GM12878 (cell line): ENCODE measurements at regions not wholly inside any gene's neighbourhood (a gene's known extent, or its start where the extent isn't known, plus 50 kb on each side); places are given as distances from the start of the nearest gene placed in this dataset.

Source experiments
- ATAC-seq: fragments of 200-7000 bp; cut with Tn5 transposase; 3 replicates; pipeline ENCODE4 v1.9.1; 2020; ENCODE audit warnings: mild to moderate bottlenecking, moderate library complexity
- BruUV-seq: library from RNA; stranded (reverse); fragments of 400-500 nt; replicated peaks from 2 replicates; lab custom pipeline; 2021; lab: Mats Ljungman, UMichigan
- CTCF ChIA-PET: fragments of 300-600 bp; sonication (Branson Sonifier 250); formaldehyde crosslinking; extraction: SDS; loops from one replicate; lab custom pipeline; 2021; ENCODE audit warnings: inconsistent platforms; lab: Yijun Ruan, JAX
- POLR2A ChIA-PET: fragments of 350-600 bp; formaldehyde crosslinking; extraction: SDS; loops from one replicate; lab custom pipeline; 2021; ENCODE audit warnings: inconsistent platforms; lab: Charles Lee
- RAD21 ChIA-PET: fragments of 300-600 bp; sonication (Branson Sonifier 250); formaldehyde crosslinking; loops from one replicate; lab custom pipeline; 2023; ENCODE audit warnings: antibody characterized with exemption; ENCODE audit not compliant: unreplicated experiment; lab: Charles Lee
- SMC1A ChIA-PET: fragments of 300-600 bp; sonication (Branson Sonifier 250); formaldehyde crosslinking; loops from one replicate; lab custom pipeline; 2023; ENCODE audit not compliant: unreplicated experiment, uncharacterized antibody; lab: Charles Lee
- DNase-seq: peaks from one replicate; pipeline ENCODE4 v3.0.0-alpha.2; 2011; ENCODE audit warnings: low read depth, low spot score
- FAIRE-seq: peaks from 3 replicates; lab custom pipeline; 2011; peaks lifted over from hg19 to GRCh38; lab: Jason Lieb, UNC
- H2AFZ ChIP-seq: 2 replicates; pipeline ENCODE4 v1.6.0; 2011; ENCODE audit warnings: low read depth, low read length, control low read depth; ENCODE audit not compliant: control insufficient read depth
- H3K27ac ChIP-seq: 2 replicates; pipeline ENCODE4 v1.5.1; 2011; ENCODE audit warnings: control low read depth; ENCODE audit not compliant: control insufficient read depth, insufficient read depth
- H3K27me3 ChIP-seq, 2 experiments: replicated peaks in 1 of 2; 2 replicates each; pipeline versions ENCODE4 v1.6.0 to v1.6.1; 2011; ENCODE audit warnings: low read length in 1 of 2; ENCODE audit not compliant: control insufficient read depth in 2 of 2, insufficient read depth in 2 of 2
- H3K36me3 ChIP-seq, 2 experiments: 2 replicates each; pipeline ENCODE4 v1.5.1; 2011; ENCODE audit warnings: low read length in 1 of 2; ENCODE audit not compliant: control insufficient read depth in 2 of 2, insufficient read depth in 2 of 2
- H3K4me1 ChIP-seq: 2 replicates; pipeline ENCODE4 v1.6.1; 2011; ENCODE audit warnings: mild to moderate bottlenecking, low read length, moderate library complexity, mixed read lengths; ENCODE audit not compliant: control insufficient read depth, insufficient read depth
- H3K4me2 ChIP-seq: 2 replicates; pipeline ENCODE4 v1.6.0; 2011; ENCODE audit warnings: control low read depth; ENCODE audit not compliant: control insufficient read depth, insufficient read depth
- H3K4me3 ChIP-seq: fragments of 200-600 bp; sonication (generic); 2 replicates; pipeline ENCODE4 v1.5.1; 2016
- H3K79me2 ChIP-seq: 2 replicates; pipeline ENCODE4 v1.6.0; 2011; ENCODE audit warnings: low read length; ENCODE audit not compliant: control insufficient read depth, insufficient read depth
- H3K9ac ChIP-seq: 2 replicates; pipeline ENCODE4 v1.8.0; 2011; ENCODE audit warnings: low read length, control low read depth, mixed read lengths; ENCODE audit not compliant: control insufficient read depth, insufficient read depth
- H3K9me3 ChIP-seq: replicated peaks from 3 replicates; pipeline ENCODE4 v1.5.1; 2011; ENCODE audit warnings: mild to moderate bottlenecking, low read length; ENCODE audit not compliant: control insufficient read depth, insufficient read depth
- H4K20me1 ChIP-seq: 2 replicates; pipeline ENCODE4 v1.6.0; 2011; ENCODE audit not compliant: control insufficient read depth, insufficient read depth
- BMI1 ChIP-seq: fragments of 450-650 bp; IDR thresholded peaks from 2 replicates; pipeline ENCODE4 v1.6.1; 2016; ENCODE audit warnings: mild to moderate bottlenecking, moderate library complexity, borderline replicate concordance
- CEBPZ ChIP-seq: fragments of 150-350 bp; IDR thresholded peaks from 2 replicates; pipeline ENCODE4 v1.6.1; 2016; ENCODE audit warnings: low read depth, low read length
- IKZF1 ChIP-seq: fragments of 450-650 bp; conservative IDR thresholded peaks from 2 replicates; pipeline ENCODE4 v1.6.1; 2017; ENCODE audit warnings: antibody characterized with exemption, mild to moderate bottlenecking
- JUNB ChIP-seq: IDR thresholded peaks from 2 replicates; pipeline ENCODE4 v1.6.1; 2016; ENCODE audit warnings: antibody characterized with exemption, mild to moderate bottlenecking
- NR2C2 ChIP-seq: IDR thresholded peaks from 2 replicates; pipeline ENCODE4 v1.6.1; 2011; ENCODE audit warnings: borderline replicate concordance, low read depth; ENCODE audit not compliant: control insufficient read depth, insufficient read length
- PML ChIP-seq: IDR thresholded peaks from 2 replicates; pipeline ENCODE4 v1.6.1; 2012; ENCODE audit warnings: low read length, inconsistent platforms
- POLR2AphosphoS5 ChIP-seq: IDR thresholded peaks from 2 replicates; pipeline ENCODE4 v1.6.1; 2011; ENCODE audit warnings: mild to moderate bottlenecking, low read length, inconsistent platforms
- ZNF384 ChIP-seq: IDR thresholded peaks from 2 replicates; pipeline ENCODE4 v1.6.1; 2012; ENCODE audit warnings: low read depth, mild to moderate bottlenecking, low read length, improper control_type of control experiment, borderline replicate concordance
- ZNF592 ChIP-seq: fragments of 450-650 bp; IDR thresholded peaks from 2 replicates; pipeline ENCODE4 v1.6.1; 2017; ENCODE audit warnings: mild to moderate bottlenecking, moderate library complexity
- WGBS: methylation state at CpG from one replicate; pipeline ENCODE4 v1.1.6; 2016; ENCODE audit warnings: low lambda C conversion rate; ENCODE audit not compliant: insufficient replicate concordance, insufficient coverage; ENCODE audit errors: missing lambda C conversion rate; 5-methylcytosine and 5-hydroxymethylcytosine counted together
- in situ Hi-C: fragments of 300-500 bp; cut with MboI; formaldehyde crosslinking; loops from 9 replicates; pipeline ENCODE4 v1.14.3; 2018; ENCODE audit warnings: mixed read lengths
- intact Hi-C: fragments of 100-400 bp; cut with micrococcal nuclease; formaldehyde crosslinking; loops from one replicate; pipeline ENCODE4 v1.14.2; 2022; ENCODE audit not compliant: unreplicated experiment

GRCh38 chr9:26311463-26311995 lies 581.1 kb downstream of the CAAP1 start:
- Histone ChIP-seq H3K27ac (no peak overlapping the region), H3K9me3 (no peaks in the 10 kb centered on the region), H3K9ac (no peak overlapping the region), H2AFZ (no peak overlapping the region), H3K4me3 (no peak overlapping the region), H3K79me2 (no peaks in the 10 kb centered on the region), H3K4me1 (no peaks in the 10 kb centered on the region), H3K36me3 (no peaks in the 10 kb centered on the region), H4K20me1 (no peaks in the 10 kb centered on the region), H3K27me3 (no peaks in the 10 kb centered on the region), H3K4me2 (no peak overlapping the region)
- POLR2A ChIA-PET, result no interaction called here
- no TSS peak for BruUV-seq
- SMC1A ChIA-PET, result no interaction called here
- WGBS, result 3% methylated on average over 2 of the region's 2 CpGs
- CTCF ChIA-PET, result no interaction called here
- in situ Hi-C loops, result no loop called here
- no peak for ATAC-seq
- no peak for FAIRE-seq
- no peak for DNase-seq
- TF ChIP-seq JUNB, result no peak
- TF ChIP-seq ZNF384, result no peak
- TF ChIP-seq IKZF1, result no peak
- RAD21 ChIA-PET, result no interaction called here
- intact Hi-C loops, result no loop called here

- in situ Hi-C loops (no loop called here), intact Hi-C loops (no loop called here)
- ATAC-seq (no peak), FAIRE-seq (no peak), DNase-seq (no peak)
- ChIA-PET POLR2A (no interaction called here), SMC1A (no interaction called here), CTCF (no interaction called here), RAD21 (no interaction called here)
- H3K79me2 ChIP-seq, result no peaks in the 10 kb centered on the region
- no peak overlapping the region for H3K9ac ChIP-seq
- BruUV-seq, result no TSS peak
- no peak overlapping the region for H2AFZ ChIP-seq
- no peaks in the 10 kb centered on the region for H3K36me3 ChIP-seq
- no peak overlapping the region for H3K4me2 ChIP-seq
- no peaks in the 10 kb centered on the region for H3K9me3 ChIP-seq
- no peaks in the 10 kb centered on the region for H4K20me1 ChIP-seq
- H3K27ac ChIP-seq, result no peak overlapping the region
- H3K4me1 ChIP-seq, result no peaks in the 10 kb centered on the region
- H3K4me3 ChIP-seq, result no peak overlapping the region
- WGBS, result 21% methylated on average over 3 of the region's 3 CpGs
- H3K27me3 ChIP-seq, result no peaks in the 10 kb centered on the region
- TF ChIP-seq NR2C2, result no peak
- no peak for TF ChIP-seq POLR2AphosphoS5
- no peak for TF ChIP-seq ZNF592
- no peak for TF ChIP-seq CEBPZ
- TF ChIP-seq BMI1, result no peak
- no peak for TF ChIP-seq PML
Measured at GRCh38 chr9:26310294-26310693, 582.3 kb downstream of the CAAP1 start.
